ENCODE measurements at regions not wholly inside any gene's neighbourhood (a gene's known extent, or its start where the extent isn't known, plus 50 kb on each side); places are given as distances from the start of the nearest gene placed in this dataset.
"Not testable (repeated sequence)": the region's sequence is repeated elsewhere in the genome, so short reads cannot be mapped to it uniquely, and the experiment has no call there.

DNA sequence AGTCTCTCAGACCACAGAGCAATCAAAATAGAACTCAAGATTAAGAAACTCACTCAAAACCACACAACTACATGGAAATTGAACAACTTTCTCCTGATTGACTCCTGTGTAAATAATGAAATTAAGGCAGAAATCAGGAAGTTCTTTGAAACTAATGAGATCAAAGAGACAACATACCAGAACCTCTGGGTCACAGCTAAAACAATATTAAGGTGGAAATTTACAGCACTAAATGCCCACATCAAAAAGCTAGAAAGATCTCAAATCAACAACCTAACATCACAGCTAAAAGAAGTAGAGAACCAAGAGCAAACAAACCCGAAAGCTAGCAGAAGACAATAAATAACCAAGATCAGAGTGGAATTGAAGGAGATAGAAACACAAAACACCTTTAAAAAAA lies 395.0 kb upstream of the RORB start:
- TF ChIP-seq POLR2A (IDR thresholded peaks at IDR 0.05; ENCODE audit: low read depth, low read length); SMC3 (IDR thresholded peaks at IDR 0.05; ENCODE audit: low read depth, low read length); RAD21 (IDR thresholded peaks at IDR 0.05; ENCODE audit: low read length); BHLHE40 (IDR thresholded peaks at IDR 0.05; ENCODE audit: low read depth, low read length); NFE2L2 (IDR thresholded peaks at IDR 0.05; ENCODE audit: low read depth, low read length); CHD1 (IDR thresholded peaks at IDR 0.05; ENCODE audit: low read depth, low read length); MXI1 (IDR thresholded peaks at IDR 0.05; ENCODE audit: borderline replicate concordance, low read depth, low read length); RCOR1 (IDR thresholded peaks at IDR 0.05; ENCODE audit: insufficient replicate concordance, low read length); RFX5 (IDR thresholded peaks at IDR 0.05; ENCODE audit: low read depth, low read length); FOS (IDR thresholded peaks at IDR 0.05; ENCODE audit: low read depth, low read length); CEBPB (IDR thresholded peaks at IDR 0.05; ENCODE audit: low read depth, low read length): not testable (repeated sequence)
- TF ChIP-seq, protein P1, sequence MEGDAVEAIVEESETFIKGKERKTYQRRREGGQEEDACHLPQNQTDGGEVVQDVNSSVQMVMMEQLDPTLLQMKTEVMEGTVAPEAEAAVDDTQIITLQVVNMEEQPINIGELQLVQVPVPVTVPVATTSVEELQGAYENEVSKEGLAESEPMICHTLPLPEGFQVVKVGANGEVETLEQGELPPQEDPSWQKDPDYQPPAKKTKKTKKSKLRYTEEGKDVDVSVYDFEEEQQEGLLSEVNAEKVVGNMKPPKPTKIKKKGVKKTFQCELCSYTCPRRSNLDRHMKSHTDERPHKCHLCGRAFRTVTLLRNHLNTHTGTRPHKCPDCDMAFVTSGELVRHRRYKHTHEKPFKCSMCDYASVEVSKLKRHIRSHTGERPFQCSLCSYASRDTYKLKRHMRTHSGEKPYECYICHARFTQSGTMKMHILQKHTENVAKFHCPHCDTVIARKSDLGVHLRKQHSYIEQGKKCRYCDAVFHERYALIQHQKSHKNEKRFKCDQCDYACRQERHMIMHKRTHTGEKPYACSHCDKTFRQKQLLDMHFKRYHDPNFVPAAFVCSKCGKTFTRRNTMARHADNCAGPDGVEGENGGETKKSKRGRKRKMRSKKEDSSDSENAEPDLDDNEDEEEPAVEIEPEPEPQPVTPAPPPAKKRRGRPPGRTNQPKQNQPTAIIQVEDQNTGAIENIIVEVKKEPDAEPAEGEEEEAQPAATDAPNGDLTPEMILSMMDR (conservative IDR thresholded peaks at IDR 0.05; ENCODE audit: low read depth, low read length), result not testable (repeated sequence)
- TF ChIP-seq, protein P2, sequence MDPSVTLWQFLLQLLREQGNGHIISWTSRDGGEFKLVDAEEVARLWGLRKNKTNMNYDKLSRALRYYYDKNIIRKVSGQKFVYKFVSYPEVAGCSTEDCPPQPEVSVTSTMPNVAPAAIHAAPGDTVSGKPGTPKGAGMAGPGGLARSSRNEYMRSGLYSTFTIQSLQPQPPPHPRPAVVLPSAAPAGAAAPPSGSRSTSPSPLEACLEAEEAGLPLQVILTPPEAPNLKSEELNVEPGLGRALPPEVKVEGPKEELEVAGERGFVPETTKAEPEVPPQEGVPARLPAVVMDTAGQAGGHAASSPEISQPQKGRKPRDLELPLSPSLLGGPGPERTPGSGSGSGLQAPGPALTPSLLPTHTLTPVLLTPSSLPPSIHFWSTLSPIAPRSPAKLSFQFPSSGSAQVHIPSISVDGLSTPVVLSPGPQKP (IDR thresholded peaks at IDR 0.05; ENCODE audit: borderline replicate concordance, low read depth, low read length), result not testable (repeated sequence)

All from IMR-90 (cell line).